ENCODE measurements at regions not wholly inside any gene's neighbourhood (a gene's known extent, or its start where the extent isn't known, plus 50 kb on each side); places are given as distances from the start of the nearest gene placed in this dataset.

GRCh38 chr17:71142333-71142732, 973.0 kb downstream of the KCNJ2 start:
- TF ChIP-seq, protein P1, sequence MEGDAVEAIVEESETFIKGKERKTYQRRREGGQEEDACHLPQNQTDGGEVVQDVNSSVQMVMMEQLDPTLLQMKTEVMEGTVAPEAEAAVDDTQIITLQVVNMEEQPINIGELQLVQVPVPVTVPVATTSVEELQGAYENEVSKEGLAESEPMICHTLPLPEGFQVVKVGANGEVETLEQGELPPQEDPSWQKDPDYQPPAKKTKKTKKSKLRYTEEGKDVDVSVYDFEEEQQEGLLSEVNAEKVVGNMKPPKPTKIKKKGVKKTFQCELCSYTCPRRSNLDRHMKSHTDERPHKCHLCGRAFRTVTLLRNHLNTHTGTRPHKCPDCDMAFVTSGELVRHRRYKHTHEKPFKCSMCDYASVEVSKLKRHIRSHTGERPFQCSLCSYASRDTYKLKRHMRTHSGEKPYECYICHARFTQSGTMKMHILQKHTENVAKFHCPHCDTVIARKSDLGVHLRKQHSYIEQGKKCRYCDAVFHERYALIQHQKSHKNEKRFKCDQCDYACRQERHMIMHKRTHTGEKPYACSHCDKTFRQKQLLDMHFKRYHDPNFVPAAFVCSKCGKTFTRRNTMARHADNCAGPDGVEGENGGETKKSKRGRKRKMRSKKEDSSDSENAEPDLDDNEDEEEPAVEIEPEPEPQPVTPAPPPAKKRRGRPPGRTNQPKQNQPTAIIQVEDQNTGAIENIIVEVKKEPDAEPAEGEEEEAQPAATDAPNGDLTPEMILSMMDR (IDR thresholded peaks at IDR 0.05): no peak
- TF ChIP-seq POLR2A (IDR thresholded peaks at IDR 0.05; ENCODE audit: low read depth) (no peak), POLR2AphosphoS5 (IDR thresholded peaks at IDR 0.05) (no peak)
